ENCODE measurements at regions not wholly inside any gene's neighbourhood (a gene's known extent, or its start where the extent isn't known, plus 50 kb on each side); places are given as distances from the start of the nearest gene placed in this dataset.
"Not testable (repeated sequence)": the region's sequence is repeated elsewhere in the genome, so short reads cannot be mapped to it uniquely, and the experiment has no call there.

GRCh38 chr3:188002626-188003138 is 151.3 kb upstream of the LPP start:
- no peak for DNase-seq

DNA sequence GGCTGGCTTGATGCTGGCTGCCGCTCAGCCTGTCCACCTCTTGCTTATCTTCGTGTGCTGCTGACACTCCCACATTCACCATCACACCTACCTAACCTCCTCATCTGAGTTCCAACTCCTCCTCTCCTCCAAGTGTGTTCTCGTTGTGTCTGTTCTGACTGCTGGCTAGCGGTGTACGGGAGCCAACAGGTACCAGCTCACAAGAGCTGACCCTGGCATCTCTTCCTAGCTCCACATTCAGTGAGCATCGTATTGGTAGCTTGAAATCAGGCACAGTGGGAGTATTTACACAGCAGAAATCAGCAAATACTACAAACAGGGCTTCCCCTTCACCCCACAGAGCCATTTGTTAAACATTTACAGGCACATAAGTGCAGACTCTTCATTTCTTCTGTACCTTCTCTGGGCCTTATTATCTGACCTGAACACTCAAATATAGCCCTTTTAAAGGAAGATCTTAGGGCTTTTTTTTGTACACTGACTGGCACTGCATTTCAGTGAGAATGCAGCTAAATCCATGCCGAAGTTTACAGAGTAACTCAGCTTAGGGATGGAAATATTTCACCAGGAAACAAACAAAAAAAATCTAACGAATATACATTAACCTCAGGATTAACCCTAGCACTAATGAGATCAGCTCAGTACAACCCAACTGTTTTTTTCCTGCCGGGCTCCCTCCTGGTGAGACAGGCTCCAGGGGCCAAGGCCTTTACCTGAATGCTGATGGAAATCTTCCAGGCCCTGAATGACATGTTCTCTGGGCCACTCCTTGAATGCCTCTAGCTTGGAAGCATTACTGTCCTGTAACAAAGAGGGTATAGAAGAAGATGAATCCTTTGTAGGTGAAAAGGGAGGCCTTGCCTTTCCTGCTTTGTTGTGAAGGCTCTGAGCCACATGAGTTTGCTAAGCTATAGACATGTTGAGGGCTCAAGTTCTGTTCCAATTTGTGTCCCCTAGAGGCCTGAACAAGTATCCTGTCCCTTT is 150.5 kb upstream of the LPP start:
- DNase-seq: no peak

GRCh38 chr3:188006726-188007393 is 147.1 kb upstream of the LPP start:
- DNase-seq: peak in 1 of 3 donors; percentile 18

GRCh38 chr3:188007897-188008296 is 146.1 kb upstream of the LPP start:
- peak; percentile 80 to 81 (median 81) for DNase-seq

DNA sequence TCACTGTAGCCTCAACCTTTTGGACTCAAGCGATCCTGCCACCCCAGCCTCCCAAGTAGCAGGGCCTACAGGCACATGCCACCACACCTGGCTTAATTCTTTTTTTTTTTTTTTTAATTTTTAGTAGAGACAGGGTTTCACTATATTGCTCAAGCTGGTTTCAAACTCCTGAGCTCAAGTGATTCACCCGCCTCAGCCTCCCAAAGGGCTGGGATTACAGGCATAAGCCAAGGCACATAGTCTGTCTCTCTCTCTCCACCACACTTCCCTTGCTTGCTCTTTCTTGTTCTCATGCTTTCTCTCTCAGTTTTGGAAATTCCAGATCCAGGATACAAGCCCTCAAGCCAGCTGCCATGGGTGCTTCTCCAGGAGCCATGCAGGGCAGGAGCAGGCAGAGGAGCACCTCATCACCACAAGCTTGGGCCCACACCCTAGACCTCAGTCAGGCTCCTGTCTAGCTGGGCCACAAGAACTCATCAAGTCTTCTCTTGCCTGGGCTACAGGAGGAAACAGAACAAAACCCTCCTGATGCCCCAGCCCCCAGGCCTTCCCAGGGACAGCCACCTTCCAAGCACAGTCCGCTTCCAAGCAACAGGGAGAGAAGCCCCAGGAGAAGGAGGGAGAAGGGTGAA is 145.3 kb upstream of the LPP start:
- DNase-seq: peak in 1 of 3 donors; percentile 20

GRCh38 chr3:188010478-188010877 is 143.5 kb upstream of the LPP start:
- no peak for DNase-seq

- no peak for DNase-seq
Observed at GRCh38 chr3:188019727-188020126, 134.2 kb upstream of the LPP start.

DNA sequence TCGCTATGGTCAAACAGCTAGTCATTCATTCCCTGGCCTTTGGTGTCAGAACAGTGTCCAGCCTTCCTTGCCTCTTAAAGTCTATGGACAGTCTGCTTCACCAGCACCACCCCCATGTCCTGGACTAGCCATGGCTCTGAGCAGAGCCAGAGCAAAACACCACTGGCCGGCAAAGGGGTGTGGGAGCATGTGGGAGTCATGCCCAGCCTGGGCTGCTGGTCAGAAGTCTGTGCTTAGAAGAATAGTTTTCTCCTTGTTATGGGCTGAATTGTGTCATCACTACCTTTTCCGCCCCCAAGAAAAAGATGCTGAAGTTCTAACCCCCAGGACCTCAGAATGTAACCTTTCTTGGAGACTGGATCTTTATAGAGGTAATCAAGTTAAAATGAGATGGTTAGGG is 132.9 kb upstream of the LPP start:
- peak in 1 of 3 donors; percentile 32 for DNase-seq

DNA sequence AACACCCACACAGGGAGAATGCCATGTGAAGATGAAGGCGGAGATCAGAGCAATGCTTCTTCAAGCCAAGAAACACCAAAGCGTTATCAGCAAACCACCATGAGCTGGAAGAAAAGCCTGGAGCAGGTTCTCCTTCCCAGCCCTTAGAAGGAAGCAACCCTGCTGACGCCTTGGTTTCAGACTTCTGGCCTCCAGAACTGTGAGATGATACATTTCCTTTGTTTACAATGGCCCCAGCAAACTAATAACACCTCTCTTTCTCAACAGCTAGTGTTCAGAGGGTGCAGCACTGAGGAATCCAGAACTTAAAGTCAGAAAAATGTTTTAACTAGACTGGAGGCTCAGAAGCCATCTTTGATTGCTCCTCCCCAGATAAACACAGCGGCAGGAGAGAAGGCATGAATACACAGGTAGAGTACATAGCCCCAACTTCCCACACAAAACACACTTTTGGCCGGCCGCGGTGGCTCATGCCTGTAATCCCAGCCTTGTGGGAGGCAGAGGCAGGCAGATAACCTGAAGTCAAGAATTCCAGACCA is 132.4 kb upstream of the LPP start:
- peak; percentile 62 to 66 (median 63) for DNase-seq

GRCh38 chr3:188022902-188023301 is 131.1 kb upstream of the LPP start:
- DNase-seq: not testable (repeated sequence)

GRCh38 chr3:188025555-188025954 is 128.4 kb upstream of the LPP start:
- DNase-seq: no peak

GRCh38 chr3:188026191-188026968 is 127.6 kb upstream of the LPP start:
- DNase-seq: no peak

GRCh38 chr3:188031121-188031520 is 122.8 kb upstream of the LPP start:
- no peak for DNase-seq

- DNase-seq: peak; percentile 34 to 62 (median 60)
Observed at GRCh38 chr3:188034989-188035388, 119.0 kb upstream of the LPP start.

DNA sequence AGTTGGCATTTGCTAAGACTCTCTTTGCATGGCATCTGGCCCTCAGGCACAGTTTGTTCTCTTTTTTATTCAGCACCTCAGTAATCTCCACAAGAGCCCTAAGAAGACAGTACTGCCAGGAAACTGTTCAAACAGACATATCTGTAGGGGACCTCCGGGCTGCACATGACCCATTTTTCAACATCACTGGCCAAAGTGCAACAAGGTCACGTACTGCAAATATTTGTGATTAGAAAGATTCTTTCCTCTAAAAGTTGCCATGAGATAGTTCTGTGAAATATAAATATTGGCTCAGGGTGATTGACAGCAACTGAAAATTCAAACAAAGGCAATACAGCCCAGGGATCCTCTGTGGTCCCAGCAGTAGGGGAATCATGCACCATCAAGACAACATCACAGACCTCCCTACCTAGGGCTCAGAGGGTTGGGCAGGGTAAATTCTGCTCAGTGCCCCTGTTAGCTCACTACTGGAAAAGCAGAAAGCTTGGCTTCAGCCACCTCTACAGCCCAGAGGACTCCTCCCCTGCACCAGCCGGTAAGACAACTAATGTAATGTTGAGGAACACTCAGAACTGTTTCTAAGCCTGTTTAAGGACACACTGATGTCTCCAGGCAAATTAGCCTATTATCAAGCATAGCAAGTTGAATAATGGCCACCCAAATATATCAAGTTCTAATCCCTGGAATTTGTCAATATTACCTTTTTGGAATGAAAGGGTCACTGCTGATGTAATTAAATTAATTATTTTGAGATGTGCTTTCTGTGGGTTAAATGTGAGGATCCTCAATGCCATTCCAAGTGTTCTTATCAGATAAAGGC is 117.4 kb upstream of the LPP start:
- DNase-seq: peak in 1 of 3 donors; percentile 9

DNA sequence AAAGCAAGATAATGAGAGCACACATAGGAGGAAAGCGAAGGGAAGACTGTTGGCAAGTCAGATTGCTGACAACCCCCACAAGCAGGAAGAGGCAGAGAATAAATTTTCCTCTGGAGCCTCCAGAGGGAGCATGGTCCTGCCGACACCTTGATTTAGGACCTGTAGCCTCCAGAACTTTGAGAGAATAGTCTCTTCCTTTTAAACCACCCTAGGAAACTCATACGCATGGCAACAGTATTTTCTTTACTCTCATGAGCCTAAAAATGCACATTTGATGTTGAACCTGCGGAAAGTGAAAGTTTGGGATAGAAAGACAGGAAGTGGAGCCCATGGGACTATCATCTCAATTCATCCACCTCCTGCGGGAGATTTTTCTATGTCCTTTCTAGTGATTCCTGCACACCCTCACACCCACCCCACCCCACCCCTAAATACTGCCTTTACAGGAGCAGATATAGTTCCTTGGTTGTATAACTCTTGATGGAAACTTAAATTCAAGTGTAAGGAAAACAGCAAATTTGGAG is 116.7 kb upstream of the LPP start:
- DNase-seq: peak in 1 of 3 donors; percentile 6

DNA sequence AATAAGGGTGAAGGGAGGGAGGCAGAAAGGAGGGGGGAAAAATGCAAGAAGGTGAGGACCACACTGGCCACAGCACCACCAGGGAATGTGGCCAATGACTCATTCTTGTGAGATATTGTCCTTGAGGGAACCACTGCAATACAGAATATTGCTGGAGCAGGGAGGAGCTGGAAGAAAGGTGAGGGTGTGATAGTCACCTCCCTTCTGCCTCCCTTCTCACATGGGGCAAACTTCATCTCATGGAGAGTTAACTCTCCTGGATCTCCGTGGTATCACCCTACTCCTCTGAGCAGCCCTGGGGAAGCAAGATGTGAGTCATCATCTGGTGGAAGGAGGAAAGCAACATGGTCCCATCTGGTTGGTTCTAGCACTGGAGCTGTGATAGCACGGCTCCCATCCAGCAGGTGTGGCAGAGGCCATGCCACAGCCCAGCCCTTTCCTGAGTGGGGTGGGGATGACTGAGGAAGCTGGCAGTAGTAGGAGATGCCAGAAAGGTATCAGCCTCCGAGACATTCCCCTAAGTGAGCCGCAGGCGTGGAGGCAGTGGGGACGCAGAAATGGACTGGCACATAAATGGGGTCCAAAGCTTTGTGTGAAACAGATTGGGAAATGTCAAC is 115.9 kb upstream of the LPP start:
- peak in 1 of 3 donors; percentile 3 for DNase-seq

GRCh38 chr3:188041193-188041592 is 112.8 kb upstream of the LPP start:
- DNase-seq: no peak

DNA sequence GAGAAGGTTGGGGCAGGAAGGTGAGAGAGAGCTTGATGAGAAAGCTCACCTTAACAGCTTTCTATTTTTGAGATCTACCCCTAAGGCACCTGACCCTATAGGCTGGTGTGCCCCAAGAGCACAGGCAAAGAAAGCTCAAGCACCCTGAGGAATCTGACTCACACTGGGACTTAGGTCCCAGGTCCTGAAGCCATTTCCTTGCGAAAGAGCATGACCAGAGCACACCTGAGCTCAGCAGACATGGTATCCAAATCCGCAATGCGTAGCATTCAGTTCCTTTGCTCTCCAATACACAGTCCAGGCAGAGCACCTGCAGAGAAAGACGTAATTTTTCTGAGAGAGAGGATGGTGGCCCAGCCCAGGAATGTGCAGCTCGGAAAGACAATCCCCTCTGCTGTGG is 112.1 kb upstream of the LPP start:
- DNase-seq: no peak

- DNase-seq: no peak
Observed at GRCh38 chr3:188042466-188042865, 111.5 kb upstream of the LPP start.

Measured in suppressor macrophage treated with lipopolysaccharide for 1 hour (primary cell).